Astrocyte of the cerebellum (primary cell): ENCODE measurements at regions not wholly inside any gene's neighbourhood (a gene's known extent, or its start where the extent isn't known, plus 50 kb on each side); places are given as distances from the start of the nearest gene placed in this dataset.

ENCODE experiments used
- DNase-seq: peaks from one replicate; pipeline ENCODE4 v3.0.0-alpha.2; 2011; ENCODE audit warnings: low read depth
- H3K4me3 ChIP-seq: 2 replicates; pipeline ENCODE4 v1.5.1; 2011; ENCODE audit warnings: mild to moderate bottlenecking, low read depth, low read length, moderate library complexity
- in situ Hi-C: cut with HindIII; loops from 2 replicates; pipeline ENCODE4 v1.10.0; 2017; ENCODE audit warnings: low sequenced_read_pairs
- TF ChIP-seq, protein P1 (sequence below): IDR thresholded peaks from 2 replicates; pipeline ENCODE4 v1.5.1; 2012; ENCODE audit warnings: low read length, low read depth, moderate library complexity, mild to moderate bottlenecking; ENCODE audit errors: missing control alignments

DNA sequence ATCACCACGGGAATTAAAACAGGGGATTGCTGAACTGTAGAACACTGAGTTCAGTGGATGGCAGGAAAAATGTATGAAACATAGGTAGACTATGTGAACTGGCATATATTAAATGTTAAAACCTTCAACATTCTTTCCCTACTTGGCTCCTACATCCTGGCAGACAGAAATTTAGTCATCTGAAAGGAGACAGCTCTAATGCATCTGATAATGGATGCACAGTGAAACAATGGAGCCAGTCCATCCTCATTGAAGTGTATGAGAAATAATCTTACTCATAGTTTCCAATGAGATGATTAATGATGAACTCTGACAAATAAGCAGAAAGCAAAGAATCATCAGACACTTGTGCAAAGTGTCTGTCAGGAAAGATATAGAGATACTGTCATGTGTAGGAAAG is 1629.7 kb upstream of the TMEFF2 start:
- H3K4me3 ChIP-seq = no peak overlapping the region
- in situ Hi-C loops = no loop called here
- TF ChIP-seq, protein P1, sequence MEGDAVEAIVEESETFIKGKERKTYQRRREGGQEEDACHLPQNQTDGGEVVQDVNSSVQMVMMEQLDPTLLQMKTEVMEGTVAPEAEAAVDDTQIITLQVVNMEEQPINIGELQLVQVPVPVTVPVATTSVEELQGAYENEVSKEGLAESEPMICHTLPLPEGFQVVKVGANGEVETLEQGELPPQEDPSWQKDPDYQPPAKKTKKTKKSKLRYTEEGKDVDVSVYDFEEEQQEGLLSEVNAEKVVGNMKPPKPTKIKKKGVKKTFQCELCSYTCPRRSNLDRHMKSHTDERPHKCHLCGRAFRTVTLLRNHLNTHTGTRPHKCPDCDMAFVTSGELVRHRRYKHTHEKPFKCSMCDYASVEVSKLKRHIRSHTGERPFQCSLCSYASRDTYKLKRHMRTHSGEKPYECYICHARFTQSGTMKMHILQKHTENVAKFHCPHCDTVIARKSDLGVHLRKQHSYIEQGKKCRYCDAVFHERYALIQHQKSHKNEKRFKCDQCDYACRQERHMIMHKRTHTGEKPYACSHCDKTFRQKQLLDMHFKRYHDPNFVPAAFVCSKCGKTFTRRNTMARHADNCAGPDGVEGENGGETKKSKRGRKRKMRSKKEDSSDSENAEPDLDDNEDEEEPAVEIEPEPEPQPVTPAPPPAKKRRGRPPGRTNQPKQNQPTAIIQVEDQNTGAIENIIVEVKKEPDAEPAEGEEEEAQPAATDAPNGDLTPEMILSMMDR = no peak
- DNase-seq = peak; percentile 22

DNA sequence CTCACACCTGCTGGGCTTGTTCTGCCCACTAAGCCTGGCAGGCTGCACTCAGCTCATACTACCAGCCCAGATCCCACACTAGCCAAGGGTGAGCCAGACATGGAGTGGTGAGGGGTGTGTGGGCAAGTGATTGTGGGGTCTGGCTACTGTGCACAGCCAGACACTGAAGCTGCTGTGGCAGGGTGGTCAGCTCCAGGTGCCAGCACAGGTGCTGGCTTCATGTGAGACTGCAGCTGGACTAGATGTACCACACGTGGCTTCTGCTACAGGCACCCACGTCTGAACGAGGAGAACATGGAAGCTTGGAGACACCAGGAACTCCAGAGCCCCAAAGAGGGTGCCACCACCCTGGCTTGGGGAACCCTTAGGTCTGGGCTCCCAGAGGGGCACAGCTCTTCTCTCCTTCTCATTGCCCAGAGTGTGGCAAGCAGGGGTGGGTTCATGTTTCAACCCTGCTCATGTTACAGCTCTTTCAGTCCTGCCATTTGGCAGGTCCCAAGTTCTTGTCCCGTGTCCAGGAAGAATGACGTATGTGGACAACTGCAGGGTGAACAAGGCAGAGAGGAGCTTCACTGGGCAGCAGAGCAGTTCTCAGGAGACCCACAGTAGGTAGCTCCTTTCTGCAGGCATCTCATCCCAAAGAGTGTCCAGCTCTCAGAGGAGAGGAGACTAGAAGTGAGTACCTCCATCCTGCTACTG is 1624.2 kb upstream of the TMEFF2 start:
- no peak overlapping the region for H3K4me3 ChIP-seq
- TF ChIP-seq, protein P1 = no peak
- no peak for DNase-seq
- in situ Hi-C loops = no loop called here

DNA sequence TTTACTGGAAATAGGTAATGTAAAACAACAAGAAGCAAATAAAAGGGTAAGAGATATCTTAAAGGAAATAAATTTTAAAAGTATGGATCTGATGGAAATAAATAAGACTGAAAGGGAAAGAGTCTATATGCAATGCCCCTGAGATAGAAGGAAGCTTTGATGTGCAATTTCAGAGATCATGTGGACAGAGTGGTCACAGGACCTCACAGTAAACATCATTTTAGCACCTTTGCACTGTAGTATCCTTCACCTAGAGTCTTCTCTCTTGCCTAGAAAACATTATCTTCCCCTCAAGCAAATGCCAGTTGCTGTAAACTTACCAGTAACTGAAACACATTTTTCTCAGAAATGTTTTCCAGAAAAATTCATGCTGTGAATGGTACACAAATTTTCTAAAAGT is 1621.3 kb upstream of the TMEFF2 start:
- DNase-seq = no peak
- TF ChIP-seq, protein P1 = no peak
- H3K4me3 ChIP-seq = no peak overlapping the region
- in situ Hi-C loops = no loop called here

DNA sequence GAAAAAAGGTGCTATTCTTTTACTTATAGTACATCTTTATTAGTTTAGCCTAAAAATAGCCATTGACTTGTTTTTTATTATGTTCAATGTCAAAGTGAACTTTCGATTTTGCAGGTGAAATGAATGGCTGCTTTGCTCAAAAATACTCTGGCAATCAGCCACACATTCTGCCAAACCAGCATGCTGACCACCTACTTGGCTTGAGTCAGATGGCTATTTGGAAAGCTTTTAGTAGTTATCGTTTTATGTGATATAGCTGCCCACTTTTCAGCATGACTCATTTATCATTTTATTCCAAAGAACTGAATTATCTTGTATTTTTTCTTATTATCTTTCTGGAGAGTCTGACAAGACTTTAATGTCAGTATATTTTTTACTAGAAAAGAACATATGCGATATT is 1615.8 kb upstream of the TMEFF2 start:
- in situ Hi-C loops = no loop called here
- TF ChIP-seq, protein P1 = no peak
- no peak overlapping the region for H3K4me3 ChIP-seq
- DNase-seq = peak; percentile 76

DNA sequence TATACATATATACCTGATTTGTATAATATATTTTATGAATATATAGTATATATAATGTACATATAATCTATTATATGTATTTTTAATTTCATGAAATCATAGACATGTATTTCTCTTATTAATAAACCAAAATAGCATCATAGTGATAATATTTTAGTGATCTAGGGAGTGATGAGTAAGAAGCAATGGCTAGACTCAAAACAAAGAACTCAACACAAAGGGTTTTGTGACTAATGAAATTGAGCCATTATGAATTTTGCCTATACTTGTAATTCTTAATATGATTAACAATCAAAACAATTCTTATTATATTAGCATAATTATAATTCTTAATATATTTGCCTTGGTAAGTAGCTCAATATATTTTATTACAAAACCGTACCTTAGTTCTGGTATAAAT is 1614.1 kb upstream of the TMEFF2 start:
- H3K4me3 ChIP-seq = no peak overlapping the region
- no peak for DNase-seq
- in situ Hi-C loops = no loop called here
- TF ChIP-seq, protein P1 = no peak

DNA sequence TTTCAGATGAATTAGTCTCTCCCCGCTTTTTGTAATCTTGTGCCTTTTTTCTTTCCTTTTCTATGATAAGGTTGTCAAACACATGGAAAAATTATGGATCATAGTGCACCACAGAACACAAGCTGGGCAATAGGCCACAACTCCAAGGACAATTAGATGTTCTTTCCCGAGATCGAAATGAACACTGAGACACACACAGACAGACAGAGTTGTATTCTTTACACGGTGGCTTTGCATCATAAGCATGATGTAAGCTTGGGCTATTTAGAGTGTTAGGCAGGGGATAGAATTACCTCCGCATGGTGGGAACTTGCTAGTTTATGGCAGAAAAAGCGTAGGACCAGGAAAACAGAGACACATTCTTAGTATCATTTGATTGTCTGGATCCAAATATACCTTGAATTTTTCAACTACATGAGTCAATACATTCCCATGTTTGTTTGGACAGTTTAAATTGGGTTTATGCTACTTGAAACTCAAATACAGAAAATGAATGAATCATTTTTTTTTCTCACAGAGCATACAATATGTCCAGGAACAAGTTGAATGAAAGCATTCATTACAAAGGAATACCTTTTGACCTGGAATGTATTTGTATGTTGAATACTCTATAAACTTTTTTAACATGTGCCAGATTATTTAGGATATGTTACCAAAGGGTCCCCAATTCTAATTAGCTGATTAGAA is 1611.5 kb upstream of the TMEFF2 start:
- TF ChIP-seq, protein P1 = no peak
- no peak overlapping the region for H3K4me3 ChIP-seq
- DNase-seq = no peak
- in situ Hi-C loops = no loop called here
